HG03064 (cell line): ENCODE measurements at regions not wholly inside any gene's neighbourhood (a gene's known extent, or its start where the extent isn't known, plus 50 kb on each side); places are given as distances from the start of the nearest gene placed in this dataset.
"Not testable (repeated sequence)": the region's sequence is repeated elsewhere in the genome, so short reads cannot be mapped to it uniquely, and the experiment has no call there.

ENCODE experiments used
- ATAC-seq: cut with Tn5 transposase; IDR thresholded peaks from one replicate; pipeline ENCODE4 v1.9.1; 2021; ENCODE audit warnings: low read depth; ENCODE audit not compliant: unreplicated experiment

- ATAC-seq: no peak
These were observed 1250.5 kb downstream of the TYW1 start for GRCh38 chr7:68247126-68247525.

- ATAC-seq: no peak
These were observed 1250.9 kb downstream of the TYW1 start for GRCh38 chr7:68247571-68247970.

- no peak for ATAC-seq
These were observed 1252.3 kb downstream of the TYW1 start for GRCh38 chr7:68248973-68249372.

- ATAC-seq: no peak
These were observed 1253.0 kb downstream of the TYW1 start for GRCh38 chr7:68249611-68250010.

- ATAC-seq: no peak
These were observed 1253.5 kb downstream of the TYW1 start for GRCh38 chr7:68250143-68250542.

- ATAC-seq: not testable (repeated sequence)
These were observed 1258.2 kb downstream of the TYW1 start for GRCh38 chr7:68254815-68255214.

GRCh38 chr7:68256295-68256694 lies 1259.7 kb downstream of the TYW1 start:
- no peak for ATAC-seq

GRCh38 chr7:68258609-68259008 lies 1262.0 kb downstream of the TYW1 start:
- no peak for ATAC-seq

GRCh38 chr7:68265258-68265657 lies 1268.6 kb downstream of the TYW1 start:
- ATAC-seq: no peak

GRCh38 chr7:68266004-68266579 lies 1269.5 kb downstream of the TYW1 start:
- no peak for ATAC-seq

- no peak for ATAC-seq
These were observed 1270.9 kb downstream of the TYW1 start for GRCh38 chr7:68267486-68267885.

- no peak for ATAC-seq
These were observed 1272.8 kb downstream of the TYW1 start for GRCh38 chr7:68269405-68269804.

GRCh38 chr7:68272507-68272906 lies 1275.9 kb downstream of the TYW1 start:
- ATAC-seq: no peak

GRCh38 chr7:68276725-68277124 lies 1280.1 kb downstream of the TYW1 start:
- no peak for ATAC-seq

- no peak for ATAC-seq
These were observed 1283.3 kb downstream of the TYW1 start for GRCh38 chr7:68279827-68280400.

- ATAC-seq: no peak
These were observed 1284.3 kb downstream of the TYW1 start for GRCh38 chr7:68280931-68281330.

GRCh38 chr7:68288144-68288593 lies 1291.5 kb downstream of the TYW1 start:
- ATAC-seq: no peak

GRCh38 chr7:68291710-68292109 lies 1295.1 kb downstream of the TYW1 start:
- ATAC-seq: no peak

GRCh38 chr7:68295386-68295785 lies 1298.8 kb downstream of the TYW1 start:
- no peak for ATAC-seq

GRCh38 chr7:68304536-68304935 lies 1293.7 kb upstream of the AUTS2 start:
- no peak for ATAC-seq

- ATAC-seq: no peak
These were observed 1291.6 kb upstream of the AUTS2 start for GRCh38 chr7:68306692-68307107.

GRCh38 chr7:68309271-68309670 lies 1289.0 kb upstream of the AUTS2 start:
- no peak for ATAC-seq

GRCh38 chr7:68309806-68310205 lies 1288.5 kb upstream of the AUTS2 start:
- no peak for ATAC-seq
